CD14-positive monocyte (primary cell): ENCODE measurements at regions not wholly inside any gene's neighbourhood (a gene's known extent, or its start where the extent isn't known, plus 50 kb on each side); places are given as distances from the start of the nearest gene placed in this dataset.
A peak's percentile ranks its signal among the peaks of the same experiment; 100 is the strongest.

Experiments used
- DNase-seq, 3 donors: peaks; one replicate each; pipeline ENCODE4 v3.0.0-alpha.2; 2011 to 2022
- H2AFZ ChIP-seq: 2 replicates; pipeline ENCODE4 v1.6.0; 2012; ENCODE audit warnings: mild to moderate bottlenecking, low read depth, low read length, inconsistent platforms; ENCODE audit not compliant: insufficient read depth, poor library complexity, severe bottlenecking
- H3K27ac ChIP-seq, 2 donors: 1 replicate in 1 of 2; 2 replicates in 1 of 2; pipeline ENCODE4 v1.5.1; 2012 to 2013; ENCODE audit warnings: low read length in 2 of 2, control low read depth in 1 of 2, inconsistent platforms in 1 of 2, low read depth in 1 of 2, mild to moderate bottlenecking in 1 of 2
- H3K27me3 ChIP-seq, 2 donors: one replicate each; pipeline versions ENCODE4 v1.6.0 to v1.6.1; 2011 to 2013; ENCODE audit warnings: low read length in 2 of 2; ENCODE audit not compliant: control insufficient read depth in 2 of 2, insufficient read depth in 2 of 2
- H3K36me3 ChIP-seq, 2 donors: replicated peaks in 1 of 2; 1 replicate in 1 of 2; 2 replicates in 1 of 2; pipeline versions ENCODE4 v1.5.1 to v1.6.1; 2012 to 2013; ENCODE audit warnings: low read length in 2 of 2, control low read depth in 1 of 2, inconsistent platforms in 1 of 2, mild to moderate bottlenecking in 1 of 2; ENCODE audit not compliant: insufficient read depth in 2 of 2, control insufficient read depth in 1 of 2
- H3K4me1 ChIP-seq, 2 donors: 1 replicate in 1 of 2; 2 replicates in 1 of 2; pipeline versions ENCODE4 v1.5.1 to v1.6.1; 2012 to 2013; ENCODE audit warnings: low read length in 2 of 2, control low read depth in 1 of 2, inconsistent platforms in 1 of 2, mild to moderate bottlenecking in 1 of 2, moderate library complexity in 1 of 2; ENCODE audit not compliant: insufficient read depth in 2 of 2, control insufficient read depth in 1 of 2
- H3K4me2 ChIP-seq: replicated peaks from 2 replicates; pipeline ENCODE3; 2012; ENCODE audit warnings: low read length, moderate library complexity, mild to moderate bottlenecking; ENCODE audit not compliant: poor library complexity, severe bottlenecking; ENCODE audit errors: extremely low read depth
- H3K4me3 ChIP-seq, 3 experiments: fragments of 200-600 bp in 1 of 3; sonication (generic) in 1 of 3; replicated peaks in 1 of 3; 1 replicate in 2 of 3; 2 replicates in 1 of 3; pipeline ENCODE4 v1.5.1; 2011 to 2013; ENCODE audit warnings: low read length in 3 of 3, mild to moderate bottlenecking in 3 of 3, control low read depth in 2 of 3, low read depth in 2 of 3, inconsistent platforms in 1 of 3, moderate library complexity in 1 of 3
- H3K79me2 ChIP-seq: 2 replicates; pipeline ENCODE4 v1.6.0; 2012; ENCODE audit warnings: mild to moderate bottlenecking, control low read depth, inconsistent platforms, low read length, moderate library complexity; ENCODE audit not compliant: insufficient read depth
- H3K9ac ChIP-seq: 2 replicates; pipeline ENCODE4 v1.6.0; 2017; ENCODE audit warnings: low read length, mild to moderate bottlenecking; ENCODE audit not compliant: insufficient read depth, poor library complexity, severe bottlenecking
- H3K9me3 ChIP-seq, 2 donors: replicated peaks in 1 of 2; 1 replicate in 1 of 2; 2 replicates in 1 of 2; pipeline versions ENCODE4 v1.5.1 to v1.6.1; 2012 to 2013; ENCODE audit warnings: low read length in 2 of 2, control low read depth in 1 of 2; ENCODE audit not compliant: control insufficient read depth in 1 of 2, insufficient read depth in 1 of 2
- H4K20me1 ChIP-seq: 2 replicates; pipeline ENCODE4 v1.6.0; 2012; ENCODE audit warnings: mild to moderate bottlenecking, low read length, control low read depth, moderate library complexity; ENCODE audit not compliant: insufficient read depth
- H3K27ac Mint-ChIP-seq, 7 donors: one replicate each; pipeline ENCODE4 v1.8.0; 2020; ENCODE audit warnings: mild to moderate bottlenecking in 7 of 7, mixed read lengths in 7 of 7, moderate library complexity in 6 of 7, inconsistent platforms in 2 of 7
- H3K27me3 Mint-ChIP-seq, 3 donors: one replicate each; pipeline ENCODE4 v1.8.0; 2021 to 2022; ENCODE audit warnings: low read depth in 3 of 3, mild to moderate bottlenecking in 3 of 3, mixed read lengths in 3 of 3, moderate library complexity in 3 of 3, inconsistent platforms in 1 of 3
- H3K36me3 Mint-ChIP-seq, 2 donors: one replicate each; pipeline ENCODE4 v1.8.0; 2020; ENCODE audit warnings: mixed read lengths in 2 of 2, inconsistent platforms in 1 of 2, mild to moderate bottlenecking in 1 of 2
- H3K4me1 Mint-ChIP-seq: one replicate; pipeline ENCODE4 v1.8.0; 2020; ENCODE audit warnings: mild to moderate bottlenecking, mixed read lengths
- H3K4me3 Mint-ChIP-seq, 2 donors: one replicate each; pipeline ENCODE4 v1.8.0; 2020; ENCODE audit warnings: mild to moderate bottlenecking in 2 of 2, mixed read lengths in 2 of 2, moderate library complexity in 1 of 2
- H3K9me3 Mint-ChIP-seq, 7 donors: one replicate each; pipeline ENCODE4 v1.8.0; 2020 to 2022; ENCODE audit warnings: mixed read lengths in 7 of 7, mild to moderate bottlenecking in 6 of 7, moderate library complexity in 6 of 7, inconsistent platforms in 2 of 7
- WGBS: methylation state at CpG from one replicate; pipeline ENCODE4 v1.1.5; 2013; ENCODE audit warnings: missing lambda C conversion rate; ENCODE audit not compliant: insufficient coverage; 5-methylcytosine and 5-hydroxymethylcytosine counted together
- intact Hi-C, 2 donors: fragments of 100-400 bp; cut with micrococcal nuclease; formaldehyde crosslinking; loops; one replicate each; pipeline versions ENCODE4 v1.15.0 to v1.15.1; 2023
- TF ChIP-seq, protein P1 (sequence below): fragments of 200-600 bp; IDR thresholded peaks from one replicate; pipeline ENCODE4 v1.8.0; 2022; ENCODE audit warnings: antibody characterized with exemption, mild to moderate bottlenecking

- Histone ChIP-seq H3K4me2 (peak overlapping the region; percentile 49), H3K9me3 (peaks cover 8 to 10% of the 10 kb centered on the region in 2 donors), H3K4me3 (no peak overlapping the region), H4K20me1 (no peaks in the 10 kb centered on the region), H3K4me1 (no peaks in the 10 kb centered on the region), H3K36me3 (no peaks in the 10 kb centered on the region), H3K27me3 (peaks cover 0 to 3% of the 10 kb centered on the region in 2 donors), H3K9ac (no peak overlapping the region), H3K27ac (no peak overlapping the region), H3K79me2 (no peaks in the 10 kb centered on the region), H2AFZ (peak overlapping the region; percentile 68)
- H3K4me1 Mint-ChIP-seq, result peaks cover 10% of the 10 kb centered on the region
- H3K9me3 Mint-ChIP-seq, result peaks cover 5 to 14% (median 10%) of the 10 kb centered on the region in 7 donors
- 4% methylated on average over 22 of the region's 43 CpGs for WGBS
- peaks cover 12 to 26% (median 24%) of the 10 kb centered on the region in 3 donors for H3K27me3 Mint-ChIP-seq
- intact Hi-C loops, result loop anchor here (2.0 to 10.0 kb wide), 3 partner anchors 113 to 715 kb away; no protein-coding TSS in a partner anchor
- H3K27ac Mint-ChIP-seq, result no peak overlapping the region
- peak; percentile 57 to 65 (median 61) for DNase-seq
- H3K36me3 Mint-ChIP-seq, result no peaks in the 10 kb centered on the region
- TF ChIP-seq, protein P1, sequence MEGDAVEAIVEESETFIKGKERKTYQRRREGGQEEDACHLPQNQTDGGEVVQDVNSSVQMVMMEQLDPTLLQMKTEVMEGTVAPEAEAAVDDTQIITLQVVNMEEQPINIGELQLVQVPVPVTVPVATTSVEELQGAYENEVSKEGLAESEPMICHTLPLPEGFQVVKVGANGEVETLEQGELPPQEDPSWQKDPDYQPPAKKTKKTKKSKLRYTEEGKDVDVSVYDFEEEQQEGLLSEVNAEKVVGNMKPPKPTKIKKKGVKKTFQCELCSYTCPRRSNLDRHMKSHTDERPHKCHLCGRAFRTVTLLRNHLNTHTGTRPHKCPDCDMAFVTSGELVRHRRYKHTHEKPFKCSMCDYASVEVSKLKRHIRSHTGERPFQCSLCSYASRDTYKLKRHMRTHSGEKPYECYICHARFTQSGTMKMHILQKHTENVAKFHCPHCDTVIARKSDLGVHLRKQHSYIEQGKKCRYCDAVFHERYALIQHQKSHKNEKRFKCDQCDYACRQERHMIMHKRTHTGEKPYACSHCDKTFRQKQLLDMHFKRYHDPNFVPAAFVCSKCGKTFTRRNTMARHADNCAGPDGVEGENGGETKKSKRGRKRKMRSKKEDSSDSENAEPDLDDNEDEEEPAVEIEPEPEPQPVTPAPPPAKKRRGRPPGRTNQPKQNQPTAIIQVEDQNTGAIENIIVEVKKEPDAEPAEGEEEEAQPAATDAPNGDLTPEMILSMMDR, result peak; percentile 94
- H3K4me3 Mint-ChIP-seq, result peak overlapping the region; percentile 68 to 81
Measured at GRCh38 chr7:35537067-35538023, 157.6 kb downstream of the HERPUD2 start.

DNA sequence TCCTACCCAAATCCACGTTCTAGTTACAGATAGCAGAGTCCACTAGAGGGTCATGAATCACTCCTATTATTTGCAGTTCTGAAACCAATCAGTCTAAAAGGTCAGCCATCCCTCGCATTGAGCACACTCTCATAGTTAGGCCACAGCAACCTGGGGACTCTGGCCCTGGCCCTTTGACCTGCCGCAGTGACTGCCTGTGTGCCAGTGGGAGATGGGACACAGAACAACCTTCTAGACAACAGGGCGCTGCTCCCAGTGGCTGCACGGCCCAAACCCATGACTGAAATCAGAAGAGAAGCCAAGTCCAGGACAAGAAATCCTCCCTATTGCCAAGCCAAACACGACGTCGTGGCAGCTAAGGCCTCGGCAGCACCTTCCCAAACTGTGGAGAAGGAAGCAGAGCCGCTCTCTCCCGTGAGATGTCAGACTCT lies 158.5 kb downstream of the HERPUD2 start:
- H3K4me3 ChIP-seq, result no peak overlapping the region
- H3K27me3 Mint-ChIP-seq, result peaks cover 14 to 28% (median 27%) of the 10 kb centered on the region in 3 donors
- peaks cover 0 to 3% of the 10 kb centered on the region in 2 donors for H3K27me3 ChIP-seq
- H3K4me2 ChIP-seq, result no peak overlapping the region
- TF ChIP-seq, protein P1, result no peak
- H3K4me3 Mint-ChIP-seq, result no peak overlapping the region
- intact Hi-C loops, result loop anchor here (2.0 to 10.0 kb wide), 3 partner anchors 112 to 714 kb away; no protein-coding TSS in a partner anchor
- no peaks in the 10 kb centered on the region for H3K36me3 ChIP-seq
- peaks cover 8 to 10% of the 10 kb centered on the region in 2 donors for H3K9me3 ChIP-seq
- no peak overlapping the region for H3K27ac ChIP-seq
- 90% methylated on average over 9 of the region's 11 CpGs for WGBS
- peak overlapping the region; percentile 26 for H2AFZ ChIP-seq
- H3K4me1 Mint-ChIP-seq, result peaks cover 10% of the 10 kb centered on the region
- DNase-seq, result no peak
- H4K20me1 ChIP-seq, result no peaks in the 10 kb centered on the region
- peaks cover 5 to 14% (median 10%) of the 10 kb centered on the region in 7 donors for H3K9me3 Mint-ChIP-seq
- no peaks in the 10 kb centered on the region for H3K4me1 ChIP-seq
- H3K27ac Mint-ChIP-seq, result no peak overlapping the region
- no peaks in the 10 kb centered on the region for H3K36me3 Mint-ChIP-seq
- H3K79me2 ChIP-seq, result no peaks in the 10 kb centered on the region
- H3K9ac ChIP-seq, result no peak overlapping the region
